Right atrium auricular region (tissue), 2 donors: ENCODE measurements at regions not wholly inside any gene's neighbourhood (a gene's known extent, or its start where the extent isn't known, plus 50 kb on each side); places are given as distances from the start of the nearest gene placed in this dataset.

Source experiments
- DNase-seq: peaks from one replicate; pipeline ENCODE4 v3.0.0-alpha.2; 2019; ENCODE audit warnings: low spot score
- H3K27ac ChIP-seq, 2 donors: fragments of 200-600 bp; sonication (generic); 1 replicate in 1 of 2; 2 replicates in 1 of 2; pipeline ENCODE4 v1.5.1; 2016 to 2019
- H3K27me3 ChIP-seq, 2 donors: fragments of 200-600 bp; sonication (generic); one replicate each; pipeline versions ENCODE4 v1.5.1 to v1.6.0; 2017 to 2019
- H3K36me3 ChIP-seq: fragments of 200-600 bp; sonication (generic); one replicate; pipeline ENCODE4 v1.5.1; 2016
- H3K4me1 ChIP-seq, 2 donors: fragments of 200-600 bp; sonication (generic); one replicate each; pipeline versions ENCODE4 v1.5.1 to v1.6.0; 2017 to 2019
- H3K4me3 ChIP-seq, 2 donors: fragments of 200-600 bp; sonication (generic); 1 replicate in 1 of 2; 2 replicates in 1 of 2; pipeline ENCODE4 v1.5.1; 2017 to 2019; ENCODE audit warnings: mild to moderate bottlenecking in 1 of 2, moderate library complexity in 1 of 2
- H3K9me3 ChIP-seq, 2 donors: fragments of 200-600 bp; sonication (generic); one replicate each; pipeline ENCODE4 v1.5.1; 2019
- CTCF ChIP-seq, 2 donors: fragments of 200-600 bp; sonication (generic); IDR thresholded peaks; one replicate each; pipeline ENCODE4 v1.5.1; 2019; ENCODE audit warnings: antibody characterized with exemption in 2 of 2

- no peaks in the 10 kb centered on the region for H3K9me3 ChIP-seq
- peaks cover 0 to 8% of the 10 kb centered on the region in 2 donors for H3K4me1 ChIP-seq
- H3K4me3 ChIP-seq: no peak overlapping the region
- DNase-seq: no peak
- no peaks in the 10 kb centered on the region for H3K36me3 ChIP-seq
- H3K27me3 ChIP-seq: no peaks in the 10 kb centered on the region
- peak overlapping the region in 1 of 2 donors; percentile 41 for H3K27ac ChIP-seq
- peak in 1 of 2 donors; percentile 27 for TF ChIP-seq CTCF (IDR thresholded peaks at IDR 0.05)
Measured at GRCh38 chr5:87899208-87899661, 369.4 kb downstream of the TMEM161B start.

GRCh38 chr5:87898574-87898973 is 370.1 kb downstream of the TMEM161B start:
- H3K4me1 ChIP-seq: peaks cover 0 to 8% of the 10 kb centered on the region in 2 donors
- H3K9me3 ChIP-seq: no peaks in the 10 kb centered on the region
- H3K36me3 ChIP-seq: no peaks in the 10 kb centered on the region
- H3K4me3 ChIP-seq: no peak overlapping the region
- H3K27ac ChIP-seq: no peak overlapping the region
- no peak for DNase-seq
- no peaks in the 10 kb centered on the region for H3K27me3 ChIP-seq
- no peak for TF ChIP-seq CTCF (IDR thresholded peaks at IDR 0.05)

- H3K9me3 ChIP-seq: no peaks in the 10 kb centered on the region
- DNase-seq: no peak
- TF ChIP-seq CTCF (IDR thresholded peaks at IDR 0.05): no peak
Measured at GRCh38 chr5:87888139-87888538, 380.5 kb downstream of the TMEM161B start.

GRCh38 chr5:87887247-87887646 is 381.4 kb downstream of the TMEM161B start:
- H3K27ac ChIP-seq: no peak overlapping the region
- DNase-seq: no peak
- no peaks in the 10 kb centered on the region for H3K36me3 ChIP-seq
- no peaks in the 10 kb centered on the region for H3K9me3 ChIP-seq
- TF ChIP-seq CTCF (IDR thresholded peaks at IDR 0.05): no peak
- no peaks in the 10 kb centered on the region for H3K4me1 ChIP-seq
- no peaks in the 10 kb centered on the region for H3K27me3 ChIP-seq
- H3K4me3 ChIP-seq: no peak overlapping the region

More at GRCh38 chr5:87888139-87888538, 380.5 kb downstream of the TMEM161B start:
- H3K27me3 ChIP-seq: no peaks in the 10 kb centered on the region
- no peaks in the 10 kb centered on the region for H3K36me3 ChIP-seq
- H3K4me1 ChIP-seq: no peaks in the 10 kb centered on the region
- H3K4me3 ChIP-seq: no peak overlapping the region
- H3K27ac ChIP-seq: no peak overlapping the region

GRCh38 chr5:87886164-87886563 is 382.5 kb downstream of the TMEM161B start:
- no peaks in the 10 kb centered on the region for H3K36me3 ChIP-seq
- H3K27ac ChIP-seq: no peak overlapping the region
- no peaks in the 10 kb centered on the region for H3K4me1 ChIP-seq
- H3K4me3 ChIP-seq: no peak overlapping the region
- H3K27me3 ChIP-seq: no peaks in the 10 kb centered on the region
- H3K9me3 ChIP-seq: peaks cover 0 to 7% of the 10 kb centered on the region in 2 donors
- TF ChIP-seq CTCF (IDR thresholded peaks at IDR 0.05): no peak
- no peak for DNase-seq

GRCh38 chr5:87885758-87886157 is 382.9 kb downstream of the TMEM161B start:
- DNase-seq: no peak
- Histone ChIP-seq H3K4me1 (no peaks in the 10 kb centered on the region), H3K27me3 (no peaks in the 10 kb centered on the region), H3K4me3 (no peak overlapping the region), H3K27ac (no peak overlapping the region), H3K9me3 (peaks cover 0 to 10% of the 10 kb centered on the region in 2 donors), H3K36me3 (no peaks in the 10 kb centered on the region)
- TF ChIP-seq CTCF (IDR thresholded peaks at IDR 0.05): no peak
